MCF 10A (cell line): ENCODE measurements at regions not wholly inside any gene's neighbourhood (a gene's known extent, or its start where the extent isn't known, plus 50 kb on each side); places are given as distances from the start of the nearest gene placed in this dataset.

Source experiments
- BruUV-seq: library from RNA; stranded (reverse); fragments of 400-500 nt; replicated peaks from 2 replicates; lab custom pipeline; 2021; lab: Mats Ljungman, UMichigan
- CTCF ChIA-PET: fragments of 300-600 bp; sonication (Branson Sonifier 250); formaldehyde crosslinking; extraction: SDS; loops from one replicate; lab custom pipeline; 2021; ENCODE audit warnings: antibody characterized with exemption, inconsistent platforms; lab: Yijun Ruan, JAX
- POLR2A ChIA-PET: fragments of 300-600, 350-650 bp; sonication (Branson Sonifier 250); formaldehyde crosslinking; extraction: SDS; loops from one replicate; lab custom pipeline; 2020; ENCODE audit warnings: antibody characterized with exemption, inconsistent platforms; lab: Yijun Ruan, JAX
- DNase-seq: peaks from one replicate; pipeline ENCODE4 v3.0.0-alpha.2; 2018; ENCODE audit not compliant: unreplicated experiment
- H3K27ac Mint-ChIP-seq: one replicate; pipeline ENCODE4 v1.8.0; 2022; ENCODE audit warnings: mild to moderate bottlenecking, low read depth, mixed read lengths; ENCODE audit not compliant: unreplicated experiment
- H3K27me3 Mint-ChIP-seq: one replicate; pipeline ENCODE4 v1.8.0; 2022; ENCODE audit warnings: mixed read lengths; ENCODE audit not compliant: insufficient read depth, unreplicated experiment
- H3K36me3 Mint-ChIP-seq: one replicate; pipeline ENCODE4 v1.8.0; 2022; ENCODE audit warnings: mild to moderate bottlenecking, moderate library complexity, mixed read lengths; ENCODE audit not compliant: insufficient read depth, unreplicated experiment
- H3K4me1 Mint-ChIP-seq: one replicate; pipeline ENCODE4 v1.8.0; 2022; ENCODE audit warnings: mixed read lengths; ENCODE audit not compliant: insufficient read depth, unreplicated experiment
- H3K4me3 Mint-ChIP-seq: one replicate; pipeline ENCODE4 v1.8.0; 2022; ENCODE audit warnings: mild to moderate bottlenecking, moderate library complexity, mixed read lengths; ENCODE audit not compliant: unreplicated experiment
- H3K9me3 Mint-ChIP-seq: one replicate; pipeline ENCODE4 v1.8.0; 2022; ENCODE audit warnings: mixed read lengths; ENCODE audit not compliant: unreplicated experiment
- CTCF ChIP-seq: fragments of 200-600 bp; IDR thresholded peaks from one replicate; pipeline ENCODE4 v1.8.0; 2022; ENCODE audit warnings: antibody characterized with exemption, mild to moderate bottlenecking; ENCODE audit not compliant: unreplicated experiment
- intact Hi-C: fragments of 100-400 bp; cut with micrococcal nuclease; formaldehyde crosslinking; loops from 2 replicates; pipeline ENCODE4 v1.14.1; 2022

- CTCF ChIA-PET: interaction anchor here (0.8 to 1.2 kb wide), 2 partner anchors 11 to 311 kb away, joined by 3 to 4 read pairs; no protein-coding TSS in a partner anchor
- Mint-ChIP-seq H3K27ac (no peak overlapping the region), H3K27me3 (no peaks in the 10 kb centered on the region), H3K9me3 (no peaks in the 10 kb centered on the region), H3K4me1 (peaks cover 5% of the 10 kb centered on the region), H3K36me3 (no peaks in the 10 kb centered on the region), H3K4me3 (no peak overlapping the region)
- BruUV-seq: no TSS peak
- intact Hi-C loops: no loop called here
- no peak for TF ChIP-seq CTCF
- no peak for DNase-seq
- POLR2A ChIA-PET: no interaction called here
Observed at GRCh38 chr3:139292192-139292591, 51.6 kb upstream of the MRPS22 start.

- Mint-ChIP-seq H3K4me3 (no peak overlapping the region), H3K36me3 (no peaks in the 10 kb centered on the region), H3K27ac (no peak overlapping the region), H3K4me1 (peaks cover 5% of the 10 kb centered on the region), H3K9me3 (no peaks in the 10 kb centered on the region), H3K27me3 (no peaks in the 10 kb centered on the region)
- peak; percentile 34 for DNase-seq
- intact Hi-C loops: no loop called here
- POLR2A ChIA-PET: no interaction called here
- no TSS peak for BruUV-seq
- CTCF ChIA-PET: interaction anchor here (0.6 to 1.2 kb wide), 3 partner anchors 10 to 357 kb away, joined by 3 to 4 read pairs (median 3); no protein-coding TSS in a partner anchor
- no peak for TF ChIP-seq CTCF
Observed at GRCh38 chr3:139292711-139293664, 50.8 kb upstream of the MRPS22 start.

GRCh38 chr3:139293665-139294023 lies 50.2 kb upstream of the MRPS22 start:
- BruUV-seq: no TSS peak

More at GRCh38 chr3:139293665-139294023, 50.2 kb upstream of the MRPS22 start:
- Mint-ChIP-seq H3K4me1 (peaks cover 5% of the 10 kb centered on the region), H3K4me3 (no peak overlapping the region), H3K36me3 (no peaks in the 10 kb centered on the region), H3K9me3 (no peaks in the 10 kb centered on the region), H3K27me3 (no peaks in the 10 kb centered on the region), H3K27ac (no peak overlapping the region)
- POLR2A ChIA-PET: no interaction called here
- intact Hi-C loops: no loop called here
- DNase-seq: no peak
- no peak for TF ChIP-seq CTCF
- CTCF ChIA-PET: interaction anchor here (0.6 kb wide), 1 partner anchor 358 kb away, joined by 3 read pairs; no protein-coding TSS in a partner anchor
